OCI-LY7 (cell line): ENCODE measurements at regions not wholly inside any gene's neighbourhood (a gene's known extent, or its start where the extent isn't known, plus 50 kb on each side); places are given as distances from the start of the nearest gene placed in this dataset.

Experiments
- BruUV-seq: library from RNA; stranded (reverse); fragments of 400-500 nt; replicated peaks from 2 replicates; lab custom pipeline; 2021; lab: Mats Ljungman, UMichigan
- CTCF ChIA-PET: fragments of 300-600 bp; sonication (Branson Sonifier 250); formaldehyde crosslinking; loops from one replicate; lab custom pipeline; 2022; ENCODE audit warnings: antibody characterized with exemption; ENCODE audit not compliant: unreplicated experiment; lab: Charles Lee
- POLR2A ChIA-PET: fragments of 300-600 bp; sonication (Branson Sonifier 250); formaldehyde crosslinking; loops from one replicate; lab custom pipeline; 2022; ENCODE audit warnings: antibody characterized with exemption; lab: Charles Lee
- DNase-seq: peaks from one replicate; pipeline ENCODE4 v3.0.0-alpha.2; 2015; ENCODE audit warnings: low spot score
- H2AFZ ChIP-seq: fragments of 200-600 bp; sonication (generic), shearing (Covaris generic); 2 replicates; pipeline ENCODE4 v1.6.1; 2014; ENCODE audit warnings: mild to moderate bottlenecking, antibody characterized with exemption, low read length, moderate library complexity
- H3K27ac ChIP-seq: fragments of 200-600 bp; sonication (generic); 2 replicates; pipeline ENCODE4 v1.5.1; 2014; ENCODE audit warnings: mixed run types, low read depth, mild to moderate bottlenecking, moderate library complexity, low read length, inconsistent platforms; ENCODE audit not compliant: poor library complexity, severe bottlenecking
- H3K36me3 ChIP-seq: fragments of 200-600 bp; sonication (generic); 2 replicates; pipeline ENCODE4 v1.6.1; 2014; ENCODE audit warnings: mild to moderate bottlenecking, antibody characterized with exemption, low read length, moderate library complexity, mixed read lengths; ENCODE audit not compliant: insufficient read depth
- H3K4me1 ChIP-seq: fragments of 200-600 bp; sonication (generic); 2 replicates; pipeline ENCODE4 v1.5.1; 2014; ENCODE audit warnings: mild to moderate bottlenecking, low read length; ENCODE audit not compliant: insufficient read depth, poor library complexity, severe bottlenecking
- H3K4me2 ChIP-seq: fragments of 200-600 bp; sonication (generic); 2 replicates; pipeline ENCODE4 v1.6.1; 2014; ENCODE audit warnings: mild to moderate bottlenecking, low read length
- H3K4me3 ChIP-seq: fragments of 200-600 bp; sonication (generic); 2 replicates; pipeline ENCODE4 v1.5.1; 2014; ENCODE audit warnings: mild to moderate bottlenecking, low read depth, low read length; ENCODE audit not compliant: poor library complexity, severe bottlenecking
- H3K79me2 ChIP-seq: fragments of 200-600 bp; sonication (generic); 2 replicates; pipeline ENCODE4 v1.6.1; 2016; ENCODE audit warnings: low read depth, mild to moderate bottlenecking, low read length, moderate library complexity, mixed read lengths; ENCODE audit not compliant: insufficient read depth
- H3K9me2 ChIP-seq: fragments of 200-600 bp; sonication (generic); 2 replicates; pipeline ENCODE4 v1.6.1; 2016; ENCODE audit warnings: mild to moderate bottlenecking, low read length, mixed read lengths; ENCODE audit not compliant: insufficient read depth
- H3K9me3 ChIP-seq: fragments of 200-600 bp; sonication (generic); 2 replicates; pipeline ENCODE4 v1.6.1; 2014; ENCODE audit warnings: mild to moderate bottlenecking, mixed run types, low read length, mixed read lengths
- H4K20me1 ChIP-seq: fragments of 200-600 bp; sonication (generic); 2 replicates; pipeline ENCODE4 v1.6.1; 2014; ENCODE audit warnings: mild to moderate bottlenecking, antibody characterized with exemption, low read length, moderate library complexity, mixed read lengths; ENCODE audit not compliant: insufficient read depth
- CTCF ChIP-seq: fragments of 200-600 bp; sonication (generic); conservative IDR thresholded peaks from 2 replicates; pipeline ENCODE4 v1.5.1; 2014; ENCODE audit warnings: mild to moderate bottlenecking, antibody characterized with exemption, low read length, moderate library complexity, mixed read lengths
- EZH2phosphoT487 ChIP-seq: fragments of 200-600 bp; sonication (generic); IDR thresholded peaks from 2 replicates; pipeline ENCODE4 v1.6.1; 2018; ENCODE audit warnings: low read depth, borderline replicate concordance, mild to moderate bottlenecking, mixed run types, antibody characterized with exemption, low read length, moderate library complexity, mixed read lengths
- intact Hi-C: fragments of 100-400 bp; cut with micrococcal nuclease; formaldehyde crosslinking; loops from one replicate; pipeline ENCODE4 v1.10.0; 2022; ENCODE audit not compliant: unreplicated experiment

- H4K20me1 ChIP-seq: no peaks in the 10 kb centered on the region
- H3K36me3 ChIP-seq: no peaks in the 10 kb centered on the region
- no peak for DNase-seq
- no peaks in the 10 kb centered on the region for H3K9me2 ChIP-seq
- TF ChIP-seq CTCF: no peak
- no peak for TF ChIP-seq EZH2phosphoT487
- H2AFZ ChIP-seq: no peak overlapping the region
- intact Hi-C loops: no loop called here
- no peak overlapping the region for H3K4me2 ChIP-seq
- H3K4me3 ChIP-seq: no peak overlapping the region
- H3K79me2 ChIP-seq: no peaks in the 10 kb centered on the region
- POLR2A ChIA-PET: no interaction called here
- H3K9me3 ChIP-seq: no peaks in the 10 kb centered on the region
- no TSS peak for BruUV-seq
- CTCF ChIA-PET: no interaction called here
- H3K4me1 ChIP-seq: no peaks in the 10 kb centered on the region
- H3K27ac ChIP-seq: no peak overlapping the region
These were observed 84.4 kb upstream of the SYT6 start for GRCh38 chr1:114238053-114238452.

GRCh38 chr1:114236517-114236916, 82.8 kb upstream of the SYT6 start:
- Histone ChIP-seq H3K4me1 (no peaks in the 10 kb centered on the region), H3K4me3 (no peak overlapping the region), H3K36me3 (no peaks in the 10 kb centered on the region), H3K79me2 (no peaks in the 10 kb centered on the region), H4K20me1 (no peaks in the 10 kb centered on the region), H3K9me3 (no peaks in the 10 kb centered on the region), H3K4me2 (no peak overlapping the region), H3K27ac (no peak overlapping the region), H3K9me2 (no peaks in the 10 kb centered on the region), H2AFZ (no peak overlapping the region)
- no TSS peak for BruUV-seq
- ChIA-PET CTCF (no interaction called here), POLR2A (interaction anchor here (1.4 kb wide), 1 partner anchor 14 kb away, joined by 5 read pairs; no protein-coding TSS in a partner anchor)
- intact Hi-C loops: no loop called here
- no peak for DNase-seq
- no peak for TF ChIP-seq EZH2phosphoT487
- TF ChIP-seq CTCF: no peak

GRCh38 chr1:114235960-114236359, 82.3 kb upstream of the SYT6 start:
- H3K27ac ChIP-seq: no peak overlapping the region
- no peak for DNase-seq
- no peaks in the 10 kb centered on the region for H3K9me2 ChIP-seq
- H3K4me1 ChIP-seq: no peaks in the 10 kb centered on the region
- H3K9me3 ChIP-seq: no peaks in the 10 kb centered on the region
- ChIA-PET POLR2A (interaction anchor here (1.4 kb wide), 1 partner anchor 15 kb away, joined by 5 read pairs; no protein-coding TSS in a partner anchor), CTCF (no interaction called here)
- BruUV-seq: no TSS peak
- H3K4me3 ChIP-seq: no peak overlapping the region
- H3K36me3 ChIP-seq: no peaks in the 10 kb centered on the region
- no peaks in the 10 kb centered on the region for H4K20me1 ChIP-seq
- H3K4me2 ChIP-seq: no peak overlapping the region
- H2AFZ ChIP-seq: no peak overlapping the region
- intact Hi-C loops: no loop called here
- no peak for TF ChIP-seq CTCF
- no peak for TF ChIP-seq EZH2phosphoT487
- no peaks in the 10 kb centered on the region for H3K79me2 ChIP-seq
